Progenitor cell of endocrine pancreas (in vitro differentiated cells): ENCODE measurements at regions not wholly inside any gene's neighbourhood (a gene's known extent, or its start where the extent isn't known, plus 50 kb on each side); places are given as distances from the start of the nearest gene placed in this dataset.

Experiments used
- DNase-seq: peaks from one replicate; pipeline ENCODE4 v3.0.0; 2021; ENCODE audit warnings: low spot score; ENCODE audit not compliant: unreplicated experiment
- H3K27ac Mint-ChIP-seq: 2 replicates; pipeline ENCODE4 v1.8.0; 2021; ENCODE audit warnings: mild to moderate bottlenecking, moderate library complexity, mixed read lengths
- H3K27me3 Mint-ChIP-seq: 2 replicates; pipeline ENCODE4 v1.8.0; 2021; ENCODE audit warnings: mixed read lengths
- H3K36me3 Mint-ChIP-seq: 2 replicates; pipeline ENCODE4 v1.8.0; 2022; ENCODE audit warnings: mixed read lengths; ENCODE audit not compliant: insufficient read depth
- H3K4me1 Mint-ChIP-seq: 2 replicates; pipeline ENCODE4 v1.8.0; 2021; ENCODE audit warnings: low read depth, mixed read lengths
- H3K4me3 Mint-ChIP-seq: 2 replicates; pipeline ENCODE4 v1.8.0; 2021; ENCODE audit warnings: low read depth, mild to moderate bottlenecking, moderate library complexity, mixed read lengths
- H3K9me3 Mint-ChIP-seq: 2 replicates; pipeline ENCODE4 v1.8.0; 2021; ENCODE audit warnings: low read depth, mixed read lengths
- TF ChIP-seq, protein P1 (sequence below): fragments of 200-600 bp; sonication (generic); IDR thresholded peaks from one replicate; pipeline ENCODE4 v1.5.0; 2021; ENCODE audit warnings: antibody characterized with exemption, mild to moderate bottlenecking; ENCODE audit not compliant: unreplicated experiment

DNA sequence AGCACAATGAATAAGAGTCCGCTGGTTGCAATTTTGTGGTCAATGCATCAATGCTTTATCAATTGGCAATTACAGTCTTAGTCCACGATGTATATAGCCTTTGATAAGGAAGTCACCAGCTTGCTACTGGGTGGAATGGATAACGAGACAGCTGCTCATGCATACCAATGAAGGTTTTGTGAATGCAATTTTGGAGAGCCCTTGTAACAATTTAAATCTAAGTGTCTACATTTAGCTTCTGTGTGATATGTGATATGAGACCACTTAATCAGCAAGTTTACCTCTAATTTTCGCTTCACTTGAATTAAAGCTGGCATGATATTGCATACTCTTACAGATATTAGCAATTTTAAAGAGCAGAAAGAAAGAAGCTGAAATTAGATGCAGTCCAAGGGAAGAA lies 543.9 kb downstream of the RNF144B start:
- Mint-ChIP-seq H3K27ac (no peak overlapping the region), H3K27me3 (no peaks in the 10 kb centered on the region), H3K4me3 (no peak overlapping the region), H3K4me1 (no peaks in the 10 kb centered on the region), H3K9me3 (no peaks in the 10 kb centered on the region), H3K36me3 (no peaks in the 10 kb centered on the region)
- TF ChIP-seq, protein P1, sequence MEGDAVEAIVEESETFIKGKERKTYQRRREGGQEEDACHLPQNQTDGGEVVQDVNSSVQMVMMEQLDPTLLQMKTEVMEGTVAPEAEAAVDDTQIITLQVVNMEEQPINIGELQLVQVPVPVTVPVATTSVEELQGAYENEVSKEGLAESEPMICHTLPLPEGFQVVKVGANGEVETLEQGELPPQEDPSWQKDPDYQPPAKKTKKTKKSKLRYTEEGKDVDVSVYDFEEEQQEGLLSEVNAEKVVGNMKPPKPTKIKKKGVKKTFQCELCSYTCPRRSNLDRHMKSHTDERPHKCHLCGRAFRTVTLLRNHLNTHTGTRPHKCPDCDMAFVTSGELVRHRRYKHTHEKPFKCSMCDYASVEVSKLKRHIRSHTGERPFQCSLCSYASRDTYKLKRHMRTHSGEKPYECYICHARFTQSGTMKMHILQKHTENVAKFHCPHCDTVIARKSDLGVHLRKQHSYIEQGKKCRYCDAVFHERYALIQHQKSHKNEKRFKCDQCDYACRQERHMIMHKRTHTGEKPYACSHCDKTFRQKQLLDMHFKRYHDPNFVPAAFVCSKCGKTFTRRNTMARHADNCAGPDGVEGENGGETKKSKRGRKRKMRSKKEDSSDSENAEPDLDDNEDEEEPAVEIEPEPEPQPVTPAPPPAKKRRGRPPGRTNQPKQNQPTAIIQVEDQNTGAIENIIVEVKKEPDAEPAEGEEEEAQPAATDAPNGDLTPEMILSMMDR = no peak
- no peak for DNase-seq

DNA sequence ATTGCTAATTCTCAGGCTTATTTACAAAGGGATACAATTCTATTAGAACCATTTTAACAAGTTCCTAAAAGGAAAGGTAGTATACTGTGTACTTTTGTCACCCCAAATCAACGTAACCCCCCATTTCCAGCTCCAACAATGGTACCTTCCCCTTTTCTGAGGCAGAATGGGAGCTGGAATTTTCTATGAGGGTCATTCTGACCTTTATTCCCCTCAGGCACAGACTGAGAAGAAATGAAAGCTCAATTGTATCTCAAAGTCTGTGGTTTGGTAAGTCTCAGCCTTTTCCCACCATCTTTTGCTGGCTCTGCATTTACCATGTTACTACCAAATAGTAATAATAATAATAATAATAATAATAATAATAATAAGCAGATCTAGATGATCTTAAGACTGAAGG lies 571.0 kb downstream of the RNF144B start:
- no peak for DNase-seq
- H3K27ac Mint-ChIP-seq = no peak overlapping the region
- no peaks in the 10 kb centered on the region for H3K27me3 Mint-ChIP-seq
- no peaks in the 10 kb centered on the region for H3K9me3 Mint-ChIP-seq
- no peaks in the 10 kb centered on the region for H3K36me3 Mint-ChIP-seq
- TF ChIP-seq, protein P1 = no peak
- H3K4me3 Mint-ChIP-seq = no peak overlapping the region
- no peaks in the 10 kb centered on the region for H3K4me1 Mint-ChIP-seq

DNA sequence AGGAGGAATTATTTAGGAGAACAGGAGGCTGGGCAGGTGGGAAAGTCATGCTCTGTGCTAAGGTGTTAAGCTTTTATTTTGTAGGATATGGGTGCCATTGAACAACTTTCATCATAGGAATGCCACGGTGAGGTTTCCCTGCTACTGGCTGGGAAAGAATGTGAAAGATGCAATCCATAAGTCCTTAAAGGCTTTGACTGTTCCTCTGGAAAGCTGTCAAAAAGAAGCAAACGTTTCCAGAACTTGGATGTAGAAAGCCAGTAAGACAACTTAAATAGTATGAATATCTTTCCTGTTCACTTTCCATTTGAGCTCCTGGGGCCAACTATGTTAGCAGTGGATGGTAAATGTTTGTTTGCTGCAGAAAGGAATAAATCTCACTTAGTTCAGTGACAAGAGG lies 574.4 kb downstream of the RNF144B start:
- Mint-ChIP-seq H3K4me1 (no peaks in the 10 kb centered on the region), H3K36me3 (no peaks in the 10 kb centered on the region), H3K27ac (no peak overlapping the region), H3K9me3 (no peaks in the 10 kb centered on the region), H3K4me3 (no peak overlapping the region), H3K27me3 (no peaks in the 10 kb centered on the region)
- TF ChIP-seq, protein P1 = no peak
- no peak for DNase-seq

DNA sequence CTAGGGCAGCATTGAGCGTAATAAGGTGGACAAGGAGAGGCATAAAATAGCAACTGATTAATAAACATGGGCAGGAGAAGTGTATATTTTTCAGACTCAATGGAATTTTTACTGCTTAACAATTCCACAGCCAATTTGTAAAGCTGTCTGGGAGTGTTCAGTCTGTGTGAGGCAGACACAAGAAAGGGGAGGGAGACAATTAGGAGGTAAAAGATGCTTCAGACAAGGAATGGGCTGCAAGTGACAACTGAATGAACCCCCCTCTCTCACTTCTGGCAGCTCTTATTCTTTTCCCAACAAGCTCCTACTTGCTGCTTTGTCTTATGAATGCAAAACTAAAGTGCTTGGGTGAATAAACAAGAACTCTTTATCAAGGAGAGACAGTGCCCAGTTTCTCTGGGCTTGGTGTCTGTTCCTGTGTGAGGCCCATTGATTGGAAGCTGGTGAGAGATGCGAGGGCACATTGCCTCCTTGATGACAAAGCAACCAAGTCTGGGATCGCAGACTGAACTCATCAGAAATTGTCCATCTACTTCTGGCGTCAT lies 575.3 kb downstream of the RNF144B start:
- DNase-seq = no peak
- no peak overlapping the region for H3K4me3 Mint-ChIP-seq
- H3K4me1 Mint-ChIP-seq = no peaks in the 10 kb centered on the region
- no peaks in the 10 kb centered on the region for H3K9me3 Mint-ChIP-seq
- no peaks in the 10 kb centered on the region for H3K27me3 Mint-ChIP-seq
- no peaks in the 10 kb centered on the region for H3K36me3 Mint-ChIP-seq
- TF ChIP-seq, protein P1 = no peak
- H3K27ac Mint-ChIP-seq = no peak overlapping the region

DNA sequence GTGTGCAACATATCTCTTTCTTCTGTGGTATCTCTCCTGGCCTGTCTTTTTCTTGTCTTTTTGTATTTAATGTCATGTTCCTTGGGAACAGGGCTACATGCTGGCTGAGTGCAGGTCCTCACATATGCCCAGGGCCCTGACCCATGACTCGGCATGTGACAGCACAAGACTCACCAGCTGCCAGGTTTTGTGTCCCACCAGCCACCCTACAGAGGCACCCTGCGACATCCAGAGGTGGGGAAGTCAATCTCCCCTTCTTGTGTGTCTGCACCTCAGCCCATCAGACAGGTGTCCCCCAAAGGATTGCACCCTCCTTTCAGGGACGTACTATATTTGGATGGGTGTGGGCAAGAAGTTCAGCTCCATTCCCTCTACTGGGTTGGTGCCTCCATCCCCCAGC lies 576.3 kb downstream of the RNF144B start:
- Mint-ChIP-seq H3K27me3 (no peaks in the 10 kb centered on the region), H3K9me3 (no peaks in the 10 kb centered on the region), H3K27ac (no peak overlapping the region), H3K36me3 (no peaks in the 10 kb centered on the region), H3K4me3 (no peak overlapping the region), H3K4me1 (no peaks in the 10 kb centered on the region)
- no peak for DNase-seq
- TF ChIP-seq, protein P1 = no peak
